GM10266 (cell line): ENCODE measurements at regions not wholly inside any gene's neighbourhood (a gene's known extent, or its start where the extent isn't known, plus 50 kb on each side); places are given as distances from the start of the nearest gene placed in this dataset.

Source experiments
- DNase-seq: peaks from one replicate; pipeline ENCODE4 v3.0.0; 2012; ENCODE audit errors: extremely low spot score
- TF ChIP-seq, protein P1 (sequence below): IDR thresholded peaks from 2 replicates; pipeline ENCODE4 v1.5.1; 2012; ENCODE audit warnings: mild to moderate bottlenecking, low read depth; ENCODE audit not compliant: control insufficient read depth, insufficient read depth; ENCODE audit errors: missing control alignments

DNA sequence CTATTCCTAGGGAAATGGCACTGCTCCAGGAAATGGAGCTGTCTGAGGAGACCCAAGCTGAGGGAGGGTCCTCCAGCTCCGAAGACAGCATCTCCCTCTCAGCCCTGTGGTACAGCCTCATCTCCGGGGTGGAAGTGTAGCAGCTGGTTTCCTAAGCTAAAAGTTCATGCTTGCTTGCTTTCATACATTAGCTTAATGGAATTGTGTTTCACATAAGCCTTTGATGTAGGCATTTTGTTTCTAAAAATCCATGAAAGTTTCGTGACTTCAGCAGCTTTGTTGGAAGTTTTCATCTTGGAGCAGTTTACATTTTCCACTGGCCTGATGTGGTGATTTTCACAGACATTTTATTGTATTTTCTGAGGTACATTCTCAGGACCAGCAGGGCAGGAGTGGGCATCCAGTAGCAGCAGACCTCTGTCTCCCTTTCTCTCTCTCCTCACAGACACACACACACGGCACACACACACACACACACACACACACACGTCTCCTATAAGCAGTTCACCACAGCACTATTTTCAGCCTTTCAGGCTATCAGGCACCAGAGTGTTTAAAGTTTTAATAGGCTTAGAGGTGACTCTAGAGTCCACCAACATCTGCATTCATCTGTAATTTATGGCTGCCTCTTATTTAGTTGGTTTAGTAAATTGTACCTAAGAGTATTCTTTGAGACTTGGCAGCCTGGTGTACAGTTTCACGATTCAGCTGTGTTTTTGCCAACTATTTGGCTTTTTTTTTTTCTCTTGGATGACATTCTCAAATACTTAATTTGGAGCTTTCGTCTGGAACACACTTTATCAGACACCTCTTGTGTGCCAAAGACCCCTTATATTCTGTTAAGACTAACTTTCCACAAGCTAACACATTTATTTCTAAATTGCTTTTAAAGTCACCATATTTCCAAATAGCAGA, 225.8 kb upstream of the SFRP2 start:
- TF ChIP-seq, protein P1, sequence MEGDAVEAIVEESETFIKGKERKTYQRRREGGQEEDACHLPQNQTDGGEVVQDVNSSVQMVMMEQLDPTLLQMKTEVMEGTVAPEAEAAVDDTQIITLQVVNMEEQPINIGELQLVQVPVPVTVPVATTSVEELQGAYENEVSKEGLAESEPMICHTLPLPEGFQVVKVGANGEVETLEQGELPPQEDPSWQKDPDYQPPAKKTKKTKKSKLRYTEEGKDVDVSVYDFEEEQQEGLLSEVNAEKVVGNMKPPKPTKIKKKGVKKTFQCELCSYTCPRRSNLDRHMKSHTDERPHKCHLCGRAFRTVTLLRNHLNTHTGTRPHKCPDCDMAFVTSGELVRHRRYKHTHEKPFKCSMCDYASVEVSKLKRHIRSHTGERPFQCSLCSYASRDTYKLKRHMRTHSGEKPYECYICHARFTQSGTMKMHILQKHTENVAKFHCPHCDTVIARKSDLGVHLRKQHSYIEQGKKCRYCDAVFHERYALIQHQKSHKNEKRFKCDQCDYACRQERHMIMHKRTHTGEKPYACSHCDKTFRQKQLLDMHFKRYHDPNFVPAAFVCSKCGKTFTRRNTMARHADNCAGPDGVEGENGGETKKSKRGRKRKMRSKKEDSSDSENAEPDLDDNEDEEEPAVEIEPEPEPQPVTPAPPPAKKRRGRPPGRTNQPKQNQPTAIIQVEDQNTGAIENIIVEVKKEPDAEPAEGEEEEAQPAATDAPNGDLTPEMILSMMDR: no peak
- DNase-seq: no peak

DNA sequence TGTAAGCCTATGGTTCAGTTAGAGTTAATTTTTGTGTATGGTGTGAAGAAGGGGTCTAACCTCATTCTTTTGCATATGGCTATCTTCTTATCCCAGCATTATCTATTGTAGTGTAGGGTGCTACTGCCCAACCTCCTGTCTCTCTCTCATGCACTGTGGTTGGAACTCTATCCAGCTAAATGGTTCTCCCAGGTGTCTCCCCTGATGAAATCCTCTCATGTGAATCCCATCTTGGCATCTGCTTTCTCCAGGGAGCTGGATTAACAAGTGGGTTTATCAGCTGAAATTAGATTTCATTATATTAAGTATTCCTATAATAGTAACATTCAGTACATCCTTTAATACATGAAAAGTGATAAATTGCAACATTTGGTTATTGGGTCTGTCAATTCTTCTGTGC, 224.7 kb upstream of the SFRP2 start:
- no peak for DNase-seq
- TF ChIP-seq, protein P1: no peak

DNA sequence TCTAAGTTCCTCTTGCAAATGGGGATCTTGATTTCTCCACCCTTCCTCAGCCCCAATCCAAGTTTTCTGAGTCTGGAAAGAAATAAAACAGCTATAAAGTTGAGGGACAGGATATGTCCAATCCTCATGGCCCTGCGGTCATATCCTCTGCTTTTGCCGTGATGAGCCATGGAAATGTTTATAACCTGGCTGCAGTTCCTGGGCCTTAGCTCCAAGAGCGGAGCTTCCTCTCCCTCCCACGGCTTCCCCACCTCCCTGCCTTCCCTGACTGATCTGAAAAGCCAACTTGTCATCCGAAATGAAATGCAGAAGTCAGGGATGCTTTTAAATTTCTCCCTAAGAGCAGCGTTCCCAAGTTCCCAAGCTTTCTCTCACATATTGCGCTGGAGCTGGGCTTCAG, 221.5 kb upstream of the SFRP2 start:
- TF ChIP-seq, protein P1: no peak
- DNase-seq: no peak

DNA sequence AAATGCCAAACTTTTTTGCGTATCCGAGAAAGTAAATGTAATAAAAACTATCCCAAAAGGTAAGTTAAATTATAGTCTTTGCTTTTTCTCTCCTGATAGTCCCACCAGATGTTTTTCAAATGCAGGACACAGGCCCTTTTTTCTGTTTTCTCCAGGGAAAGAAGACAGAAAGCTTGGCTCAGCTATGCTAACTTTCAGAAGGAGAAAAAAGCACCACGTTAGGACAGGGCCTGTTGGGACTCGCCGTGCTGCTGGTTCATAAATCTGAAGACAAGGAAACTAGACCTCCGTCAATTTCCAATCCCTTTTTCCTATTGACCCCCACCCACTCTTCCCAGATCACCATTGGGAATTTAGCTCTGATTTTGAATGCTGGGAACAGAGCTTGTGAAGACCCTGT, 220.9 kb upstream of the SFRP2 start:
- TF ChIP-seq, protein P1: no peak
- DNase-seq: no peak

DNA sequence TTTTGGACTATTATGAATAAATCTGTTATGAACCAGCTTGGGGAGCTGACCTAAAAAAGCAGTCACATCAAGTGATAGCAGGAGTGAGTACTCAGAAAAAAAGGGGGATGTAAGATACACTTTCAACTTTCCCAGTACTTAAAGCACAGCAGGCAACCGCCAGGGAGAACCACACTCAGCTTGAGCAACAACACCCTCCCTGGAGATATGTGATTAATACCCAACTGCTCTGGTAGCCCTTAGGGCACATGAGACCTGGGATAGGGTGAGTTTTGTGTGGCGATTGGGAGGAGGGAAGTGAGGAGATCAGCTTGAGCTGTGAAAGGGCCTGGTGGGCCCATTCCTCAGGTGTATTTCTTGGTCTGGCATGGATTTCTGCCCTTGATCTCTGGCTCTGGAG, 220.3 kb upstream of the SFRP2 start:
- TF ChIP-seq, protein P1: no peak
- no peak for DNase-seq

DNA sequence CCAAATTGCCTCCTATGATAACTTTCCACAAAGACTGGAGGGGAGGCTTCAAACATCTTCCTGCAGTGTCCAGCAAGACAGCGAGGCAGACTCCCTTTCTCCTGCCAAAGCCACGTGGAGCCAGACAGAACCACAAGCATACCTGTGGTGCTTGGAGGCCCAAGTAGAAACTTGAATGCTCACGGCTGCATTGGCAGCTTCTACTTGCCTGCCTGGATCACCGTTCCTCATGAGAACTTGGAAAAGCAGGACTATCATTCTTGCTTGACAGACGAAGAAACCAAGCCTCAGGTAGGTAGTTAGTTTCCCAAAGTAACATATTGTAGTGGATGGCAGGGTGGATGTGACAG, 216.3 kb upstream of the SFRP2 start:
- no peak for DNase-seq
- TF ChIP-seq, protein P1: no peak

DNA sequence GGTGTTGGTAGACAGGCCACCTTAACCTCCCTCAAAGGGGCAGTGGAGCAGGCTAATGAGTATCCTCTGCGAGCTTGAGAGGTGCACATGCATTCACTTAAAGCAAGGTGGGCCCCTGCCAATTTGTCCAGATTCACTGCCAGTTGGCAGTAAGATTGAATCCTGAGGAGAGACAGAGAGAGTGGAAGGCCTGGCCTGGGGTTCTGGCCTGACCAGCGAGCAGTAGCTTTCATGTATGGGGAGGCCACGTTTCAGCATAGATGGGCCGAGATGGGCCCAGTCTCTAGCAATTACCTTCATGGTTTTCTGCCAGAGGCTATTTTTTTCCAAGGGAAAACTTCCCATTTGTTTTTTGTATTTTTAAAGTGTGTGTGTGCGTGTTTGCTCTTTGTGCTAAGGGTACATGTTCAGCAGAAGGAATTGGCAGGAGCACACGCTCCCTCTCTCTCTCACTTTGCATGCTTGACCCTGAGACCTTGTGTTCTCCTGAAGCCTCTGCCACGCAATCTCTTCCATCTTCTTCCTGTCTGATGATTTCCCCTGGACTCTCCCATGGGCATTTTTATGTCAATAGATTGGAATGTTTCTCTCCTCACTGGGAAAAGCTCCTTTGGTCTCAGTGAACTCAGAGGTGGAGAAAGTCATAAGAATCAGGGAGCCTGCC, 215.8 kb upstream of the SFRP2 start:
- DNase-seq: no peak
- TF ChIP-seq, protein P1: no peak
